ENCODE measurements at regions not wholly inside any gene's neighbourhood (a gene's known extent, or its start where the extent isn't known, plus 50 kb on each side); places are given as distances from the start of the nearest gene placed in this dataset.

- Histone ChIP-seq H3K79me2 (ENCODE audit: insufficient read depth, low read length) (no peaks in the 10 kb centered on the region), H3K4me3 (replicated peaks in 1 of 2; ENCODE audit: low read depth in 1 of 2, low read length in 2 of 2) (no peak overlapping the region), H3K9ac (ENCODE audit: low read length) (no peak overlapping the region), H3K27ac (ENCODE audit: low read depth, low read length) (no peak overlapping the region), H3K9me3 (ENCODE audit: control insufficient read depth in 1 of 2, insufficient read depth in 1 of 2, low read depth in 1 of 2, low read length in 2 of 2) (no peaks in the 10 kb centered on the region), H3K27me3 (ENCODE audit: insufficient read depth, low read length) (peaks cover 5% of the 10 kb centered on the region), H3K36me3 (ENCODE audit: control insufficient read depth in 1 of 2, insufficient read depth in 2 of 2, low read length in 2 of 2) (no peaks in the 10 kb centered on the region), H3K4me2 (ENCODE audit: low read length) (no peak overlapping the region), H3K4me1 (ENCODE audit: control insufficient read depth in 1 of 2, insufficient read depth in 2 of 2, low read length in 2 of 2) (no peaks in the 10 kb centered on the region), H2AFZ (ENCODE audit: low read depth, low read length, poor library complexity, severe bottlenecking) (no peak overlapping the region), H4K20me1 (ENCODE audit: insufficient read depth) (no peaks in the 10 kb centered on the region), H3K9me2 (ENCODE audit: insufficient read depth) (no peaks in the 10 kb centered on the region)
- no TSS peak for BruUV-seq (replicated peaks)
- ChIA-PET POLR2A (no interaction called here), RAD21 (ENCODE audit: low non-redundant PET in 1 of 2, low total read pairs in 2 of 2, uncharacterized antibody in 2 of 2, unreplicated experiment in 2 of 2) (no interaction called here), CTCF (no interaction called here)
- intact Hi-C loops (cut with micrococcal nuclease): no loop called here
- no peak for DNase-seq (ENCODE audit: low read depth, low spot score)
- TF ChIP-seq CTCF (IDR thresholded peaks at IDR 0.05 in 2 of 3, conservative IDR thresholded peaks at IDR 0.05 in 1 of 3; ENCODE audit: borderline replicate concordance in 1 of 3, insufficient read depth in 1 of 3, low read depth in 2 of 3, low read length in 2 of 3): no peak
- TF ChIP-seq EZH2 (IDR thresholded peaks at IDR 0.05): no peak
- no peak for ATAC-seq
Measured at GRCh38 chr1:230548357-230548756, 93.9 kb upstream of the COG2 start.

GRCh38 chr1:230545181-230545580 lies 97.1 kb upstream of the COG2 start:
- no peaks in the 10 kb centered on the region for H3K79me2 ChIP-seq (ENCODE audit: insufficient read depth, low read length)
- H3K36me3 ChIP-seq (ENCODE audit: control insufficient read depth in 1 of 2, insufficient read depth in 2 of 2, low read length in 2 of 2): no peaks in the 10 kb centered on the region
- RAD21 ChIA-PET (ENCODE audit: low non-redundant PET in 1 of 2, low total read pairs in 2 of 2, uncharacterized antibody in 2 of 2, unreplicated experiment in 2 of 2): no interaction called here
- TF ChIP-seq ELF1 (IDR thresholded peaks at IDR 0.05; ENCODE audit: borderline replicate concordance, low read depth) (no peak), EZH2phosphoT487 (IDR thresholded peaks at IDR 0.05; ENCODE audit: borderline replicate concordance) (no peak), EGR1 (IDR thresholded peaks at IDR 0.05; ENCODE audit: low read depth) (no peak), SRF (IDR thresholded peaks at IDR 0.05; ENCODE audit: low read depth) (no peak), CBX3 (IDR thresholded peaks at IDR 0.05; ENCODE audit: low read depth) (no peak), ZBTB33 (IDR thresholded peaks at IDR 0.05; ENCODE audit: extremely low read depth, insufficient replicate concordance, low read length) (no peak), YY1 (IDR thresholded peaks at IDR 0.05; ENCODE audit: extremely low read depth, insufficient replicate concordance, low read depth, low read length) (no peak), FOSL1 (IDR thresholded peaks at IDR 0.05; ENCODE audit: low read depth) (no peak), RAD21 (IDR thresholded peaks at IDR 0.05; ENCODE audit: low read depth) (no peak), POLR2AphosphoS5 (IDR thresholded peaks at IDR 0.05; ENCODE audit: low read depth, low read length) (no peak), REST (IDR thresholded peaks at IDR 0.05; ENCODE audit: low read depth) (no peak), ZNF274 (IDR thresholded peaks at IDR 0.05; ENCODE audit: low read depth, low read length) (no peak)

More at GRCh38 chr1:230545181-230545580, 97.1 kb upstream of the COG2 start:
- Histone ChIP-seq H4K20me1 (ENCODE audit: insufficient read depth) (no peaks in the 10 kb centered on the region), H3K27me3 (ENCODE audit: insufficient read depth, low read length) (peaks cover 5% of the 10 kb centered on the region), H3K4me2 (ENCODE audit: low read length) (no peak overlapping the region), H3K9me2 (ENCODE audit: insufficient read depth) (no peaks in the 10 kb centered on the region), H2AFZ (ENCODE audit: low read depth, low read length, poor library complexity, severe bottlenecking) (no peak overlapping the region), H3K4me3 (replicated peaks in 1 of 2; ENCODE audit: low read depth in 1 of 2, low read length in 2 of 2) (no peak overlapping the region), H3K9ac (ENCODE audit: low read length) (no peak overlapping the region), H3K9me3 (ENCODE audit: control insufficient read depth in 1 of 2, insufficient read depth in 1 of 2, low read depth in 1 of 2, low read length in 2 of 2) (no peaks in the 10 kb centered on the region), H3K27ac (ENCODE audit: low read depth, low read length) (no peak overlapping the region), H3K4me1 (ENCODE audit: control insufficient read depth in 1 of 2, insufficient read depth in 2 of 2, low read length in 2 of 2) (no peaks in the 10 kb centered on the region)
- CTCF ChIA-PET: no interaction called here
- POLR2A ChIA-PET: no interaction called here
- intact Hi-C loops (cut with micrococcal nuclease): no loop called here
- DNase-seq (ENCODE audit: low read depth, low spot score): no peak
- no TSS peak for BruUV-seq (replicated peaks)
- ATAC-seq: no peak
